ENCODE measurements at regions not wholly inside any gene's neighbourhood (a gene's known extent, or its start where the extent isn't known, plus 50 kb on each side); places are given as distances from the start of the nearest gene placed in this dataset.

DNA sequence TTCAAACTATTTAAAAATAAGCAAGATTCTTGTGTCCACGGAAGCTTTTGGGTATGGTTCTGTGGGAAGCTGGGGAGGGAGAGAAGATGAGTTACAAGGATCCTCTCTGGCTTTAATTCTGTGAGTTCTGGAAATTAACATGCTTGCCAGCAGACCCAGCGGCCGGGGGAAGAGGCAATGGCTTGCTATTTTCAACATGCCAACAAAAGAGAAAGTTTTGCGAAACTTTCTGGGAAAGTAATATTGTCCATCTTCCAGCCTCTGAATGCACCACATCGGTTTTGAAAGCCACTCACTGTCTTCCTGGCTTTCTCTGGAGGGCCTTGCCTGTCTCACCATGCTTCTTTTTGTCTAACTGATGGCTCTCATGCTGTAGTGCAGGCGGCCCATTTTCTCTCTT, 85.7 kb downstream of the EN1 start:
- DNase-seq (ENCODE audit: low read depth in 2 of 2): no peak
- TF ChIP-seq, protein P1, sequence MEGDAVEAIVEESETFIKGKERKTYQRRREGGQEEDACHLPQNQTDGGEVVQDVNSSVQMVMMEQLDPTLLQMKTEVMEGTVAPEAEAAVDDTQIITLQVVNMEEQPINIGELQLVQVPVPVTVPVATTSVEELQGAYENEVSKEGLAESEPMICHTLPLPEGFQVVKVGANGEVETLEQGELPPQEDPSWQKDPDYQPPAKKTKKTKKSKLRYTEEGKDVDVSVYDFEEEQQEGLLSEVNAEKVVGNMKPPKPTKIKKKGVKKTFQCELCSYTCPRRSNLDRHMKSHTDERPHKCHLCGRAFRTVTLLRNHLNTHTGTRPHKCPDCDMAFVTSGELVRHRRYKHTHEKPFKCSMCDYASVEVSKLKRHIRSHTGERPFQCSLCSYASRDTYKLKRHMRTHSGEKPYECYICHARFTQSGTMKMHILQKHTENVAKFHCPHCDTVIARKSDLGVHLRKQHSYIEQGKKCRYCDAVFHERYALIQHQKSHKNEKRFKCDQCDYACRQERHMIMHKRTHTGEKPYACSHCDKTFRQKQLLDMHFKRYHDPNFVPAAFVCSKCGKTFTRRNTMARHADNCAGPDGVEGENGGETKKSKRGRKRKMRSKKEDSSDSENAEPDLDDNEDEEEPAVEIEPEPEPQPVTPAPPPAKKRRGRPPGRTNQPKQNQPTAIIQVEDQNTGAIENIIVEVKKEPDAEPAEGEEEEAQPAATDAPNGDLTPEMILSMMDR (IDR thresholded peaks at IDR 0.05; ENCODE audit: low read depth, low read length): no peak
- no peak overlapping the region for H3K4me3 ChIP-seq (replicated peaks in 1 of 2; ENCODE audit: low read depth in 2 of 2, low read length in 2 of 2)

DNA sequence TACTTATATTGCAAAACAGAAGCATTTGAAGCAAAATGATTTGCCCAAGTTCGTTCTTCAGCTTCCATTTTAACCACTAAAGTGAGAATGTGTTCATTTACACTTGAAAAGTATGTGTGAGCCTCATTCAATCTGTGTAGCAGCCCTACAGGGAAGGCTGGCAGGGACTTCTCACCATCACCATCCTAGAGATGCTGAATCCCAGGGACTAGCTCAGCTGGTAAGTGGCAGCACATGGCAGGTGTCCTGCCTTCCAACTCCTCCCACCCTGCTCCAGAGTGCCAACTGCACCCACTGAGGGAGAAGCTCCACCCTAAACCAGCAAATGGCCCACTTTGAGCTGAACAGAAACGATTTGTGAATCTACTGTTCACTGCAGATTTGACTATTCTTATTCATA, 91.5 kb downstream of the EN1 start:
- TF ChIP-seq, protein P1 (IDR thresholded peaks at IDR 0.05; ENCODE audit: low read depth, low read length): no peak
- no peak overlapping the region for H3K4me3 ChIP-seq (replicated peaks in 1 of 2; ENCODE audit: low read depth in 2 of 2, low read length in 2 of 2)
- DNase-seq (ENCODE audit: low read depth in 2 of 2): no peak

DNA sequence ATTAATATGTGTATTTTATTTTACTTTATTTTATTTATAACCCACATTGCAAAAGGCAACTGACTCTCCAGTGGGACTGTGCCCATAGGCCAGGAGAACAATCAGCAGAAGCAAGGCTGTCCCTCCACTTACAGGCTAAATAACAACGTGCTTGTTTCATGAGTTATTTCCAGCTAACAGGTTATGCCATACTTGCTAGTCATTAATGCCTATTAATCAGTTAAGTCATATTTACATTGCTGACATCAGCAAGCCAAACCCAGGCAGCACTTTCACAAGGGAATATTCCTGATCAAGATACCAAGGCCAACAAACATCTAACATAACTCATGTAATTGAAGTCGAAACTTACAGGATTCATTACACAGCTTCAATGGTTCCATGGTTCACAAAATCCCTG, 92.1 kb downstream of the EN1 start:
- no peak for DNase-seq (ENCODE audit: low read depth in 2 of 2)
- H3K4me3 ChIP-seq (replicated peaks in 1 of 2; ENCODE audit: low read depth in 2 of 2, low read length in 2 of 2): no peak overlapping the region
- TF ChIP-seq, protein P1 (IDR thresholded peaks at IDR 0.05; ENCODE audit: low read depth, low read length): no peak

DNA sequence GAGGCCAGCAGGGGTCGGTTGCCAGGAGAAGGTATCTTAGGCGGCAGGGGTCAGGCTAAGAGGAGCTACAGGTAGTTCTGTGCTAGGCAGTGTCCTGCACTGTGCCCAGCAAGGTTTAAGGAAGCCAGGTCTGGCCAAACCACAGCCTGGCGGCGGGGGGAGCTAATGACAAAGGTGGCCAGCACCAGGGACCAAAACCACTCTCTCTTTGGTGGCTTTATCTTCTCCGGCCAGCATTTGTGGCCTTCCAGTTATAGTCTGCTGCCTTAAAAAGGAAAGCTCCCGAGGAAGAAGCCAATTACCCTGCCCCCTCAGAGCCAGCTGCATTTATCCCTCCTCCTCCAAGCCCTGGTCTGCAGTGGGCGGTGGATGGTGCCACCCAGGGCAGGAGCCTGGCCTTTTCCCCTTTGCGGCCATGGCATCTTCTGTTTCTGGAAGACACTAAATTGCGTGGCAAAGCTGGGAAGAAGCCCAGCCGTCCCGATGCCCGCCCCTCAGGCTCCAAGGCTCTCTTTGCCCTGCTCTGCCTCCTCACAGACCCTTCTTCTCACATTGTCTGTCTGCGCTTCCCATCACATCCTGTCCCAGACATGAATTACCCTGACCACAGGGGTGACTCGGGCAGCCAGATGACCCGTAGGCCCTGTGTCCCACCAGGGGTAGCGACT, 94.6 kb downstream of the EN1 start:
- no peak overlapping the region for H3K4me3 ChIP-seq (replicated peaks in 1 of 2; ENCODE audit: low read depth in 2 of 2, low read length in 2 of 2)
- TF ChIP-seq, protein P1 (IDR thresholded peaks at IDR 0.05; ENCODE audit: low read depth, low read length): no peak
- DNase-seq (ENCODE audit: low read depth in 2 of 2): no peak

DNA sequence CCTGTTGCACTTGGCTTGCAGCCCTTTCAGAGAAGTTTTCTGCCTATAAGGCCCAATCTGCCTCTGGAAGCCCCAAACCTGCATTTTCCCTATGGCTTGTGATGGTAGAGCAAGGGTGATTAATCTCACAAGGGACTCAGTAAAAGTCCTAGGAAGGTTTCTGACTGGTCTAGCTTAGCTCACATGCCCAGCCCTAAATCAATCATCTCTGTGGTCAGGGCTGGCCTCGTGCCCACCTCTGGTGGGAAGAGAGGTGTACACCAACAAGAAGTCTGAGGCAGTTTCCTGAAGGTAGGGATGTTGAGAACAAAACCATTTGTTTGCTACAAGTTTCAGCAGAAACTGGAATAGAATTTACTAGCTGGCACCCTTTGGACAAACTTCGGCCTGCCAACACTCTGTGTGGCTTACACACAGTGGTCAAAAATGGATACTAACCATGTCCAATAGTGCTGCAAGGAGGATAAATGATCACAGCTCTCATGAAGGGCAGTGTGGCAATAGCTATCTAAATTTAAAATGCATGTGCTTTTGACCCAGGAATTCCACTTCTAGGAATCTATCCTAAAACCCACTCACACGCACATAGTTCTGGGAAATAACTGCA, 96.4 kb downstream of the EN1 start:
- DNase-seq (ENCODE audit: low read depth in 2 of 2): peak in 1 of 2 donors; percentile 40
- TF ChIP-seq, protein P1 (IDR thresholded peaks at IDR 0.05; ENCODE audit: low read depth, low read length): no peak
- H3K4me3 ChIP-seq (replicated peaks in 1 of 2; ENCODE audit: low read depth in 2 of 2, low read length in 2 of 2): no peak overlapping the region

- H3K4me3 ChIP-seq (replicated peaks in 1 of 2; ENCODE audit: low read depth in 2 of 2, low read length in 2 of 2): no peak overlapping the region
- peak in 1 of 2 donors; percentile 8 for DNase-seq (ENCODE audit: low read depth in 2 of 2)
- TF ChIP-seq, protein P1 (IDR thresholded peaks at IDR 0.05; ENCODE audit: low read depth, low read length): no peak
These were observed 99.1 kb downstream of the EN1 start for GRCh38 chr2:118748245-118748885.

All from cardiac fibroblast (primary cell).